GM23338 (cell line): ENCODE measurements at regions not wholly inside any gene's neighbourhood (a gene's known extent, or its start where the extent isn't known, plus 50 kb on each side); places are given as distances from the start of the nearest gene placed in this dataset.

Experiments used
- CTCF ChIP-seq, 2 experiments: fragments of 200-600 bp in 1 of 2; sonication (generic) in 1 of 2; conservative IDR thresholded peaks; 2 replicates each; pipeline versions ENCODE4 v1.5.1 to v1.6.1; 2016 to 2017; ENCODE audit warnings: antibody characterized with exemption in 2 of 2, low read depth in 2 of 2, mild to moderate bottlenecking in 2 of 2, moderate library complexity in 1 of 2
- EZH2 ChIP-seq: fragments of 200-600 bp; sonication (generic); IDR thresholded peaks from one replicate; pipeline ENCODE4 v1.8.0; 2017; ENCODE audit warnings: antibody characterized with exemption, mild to moderate bottlenecking, low read depth; ENCODE audit not compliant: unreplicated experiment
- ZNF331 ChIP-seq: fragments of 250-450 bp; sonication (Bioruptor Pico); IDR thresholded peaks from 2 replicates; pipeline ENCODE4 v1.5.0; 2020; ENCODE audit warnings: low read depth, mild to moderate bottlenecking, moderate library complexity

GRCh38 chr9:16044579-16044881 is 491.7 kb downstream of the CCDC171 start:
- TF ChIP-seq CTCF (conservative IDR thresholded peaks at IDR 0.05; ENCODE audit: low read depth in 2 of 2) (no peak), EZH2 (no peak), ZNF331 (CRISPR knock-in tag) (no peak)
